RWPE2 (cell line): ENCODE measurements at regions not wholly inside any gene's neighbourhood (a gene's known extent, or its start where the extent isn't known, plus 50 kb on each side); places are given as distances from the start of the nearest gene placed in this dataset.
"Not testable (repeated sequence)": the region's sequence is repeated elsewhere in the genome, so short reads cannot be mapped to it uniquely, and the experiment has no call there.

ENCODE experiments used
- ATAC-seq: fragments of 200-7000 bp; cut with Tn5 transposase; 3 replicates; pipeline ENCODE4 v1.9.1; 2021; ENCODE audit warnings: low read depth
- DNase-seq: peaks from one replicate; pipeline ENCODE4 v3.0.0-alpha.2; 2020; ENCODE audit warnings: low spot score
- H3K27ac ChIP-seq: fragments of 450-650 bp; 2 replicates; pipeline ENCODE4 v1.5.1; 2017; ENCODE audit warnings: mild to moderate bottlenecking; ENCODE audit not compliant: poor library complexity, severe bottlenecking
- H3K27me3 ChIP-seq: fragments of 250-450 bp; sonication (Bioruptor Pico); 2 replicates; pipeline ENCODE4 v1.5.1; 2021; ENCODE audit warnings: mild to moderate bottlenecking, moderate library complexity; ENCODE audit not compliant: insufficient read depth, poor library complexity, severe bottlenecking
- H3K36me3 ChIP-seq: fragments of 250-450 bp; sonication (Bioruptor Pico); 2 replicates; pipeline ENCODE4 v1.5.1; 2020; ENCODE audit warnings: low read depth, mild to moderate bottlenecking, moderate library complexity
- H3K4me1 ChIP-seq: fragments of 250-450 bp; sonication (Bioruptor Pico); 2 replicates; pipeline ENCODE4 v1.5.1; 2021; ENCODE audit warnings: mild to moderate bottlenecking, moderate library complexity; ENCODE audit not compliant: insufficient read depth, poor library complexity, severe bottlenecking
- H3K4me3 ChIP-seq: fragments of 250-450 bp; sonication (Bioruptor Pico); 2 replicates; pipeline ENCODE4 v1.5.1; 2021; ENCODE audit warnings: mild to moderate bottlenecking, moderate library complexity; ENCODE audit not compliant: severe bottlenecking
- H3K9me3 ChIP-seq: fragments of 250-450 bp; sonication (Bioruptor Pico); 2 replicates; pipeline ENCODE4 v1.5.1; 2021; ENCODE audit warnings: mild to moderate bottlenecking, moderate library complexity; ENCODE audit not compliant: severe bottlenecking
- CTCF ChIP-seq: fragments of 450-650 bp; IDR thresholded peaks from one replicate; pipeline ENCODE4 v1.5.1; 2017; ENCODE audit warnings: mild to moderate bottlenecking, moderate library complexity; ENCODE audit not compliant: poor library complexity, severe bottlenecking

GRCh38 chr7:34227525-34227924 is 322.2 kb downstream of the BMPER start:
- H3K9me3 ChIP-seq = no peaks in the 10 kb centered on the region
- no peaks in the 10 kb centered on the region for H3K4me1 ChIP-seq
- TF ChIP-seq CTCF = no peak
- ATAC-seq (no peak), DNase-seq (no peak)
- H3K27ac ChIP-seq = no peak overlapping the region
- no peaks in the 10 kb centered on the region for H3K27me3 ChIP-seq
- H3K4me3 ChIP-seq = no peak overlapping the region
- H3K36me3 ChIP-seq = no peaks in the 10 kb centered on the region

- H3K27me3 ChIP-seq, H3K9me3 ChIP-seq, H3K27ac ChIP-seq, H3K4me3 ChIP-seq, H3K36me3 ChIP-seq, H3K4me1 ChIP-seq, ATAC-seq, DNase-seq: not testable (repeated sequence)
These were observed 329.8 kb downstream of the BMPER start for GRCh38 chr7:34235101-34235500.

GRCh38 chr7:34236057-34236456 is 330.7 kb downstream of the BMPER start:
- H3K9me3 ChIP-seq = no peaks in the 10 kb centered on the region
- DNase-seq (no peak), ATAC-seq (peak; percentile 56; the same call in 2 of the 3 replicates)
- no peak for TF ChIP-seq CTCF
- no peak overlapping the region for H3K27ac ChIP-seq
- H3K4me3 ChIP-seq = no peak overlapping the region
- H3K36me3 ChIP-seq = no peaks in the 10 kb centered on the region
- no peaks in the 10 kb centered on the region for H3K4me1 ChIP-seq
- no peaks in the 10 kb centered on the region for H3K27me3 ChIP-seq

- DNase-seq (no peak), ATAC-seq (no peak)
- Histone ChIP-seq H3K9me3 (no peaks in the 10 kb centered on the region), H3K4me1 (no peaks in the 10 kb centered on the region), H3K36me3 (no peaks in the 10 kb centered on the region), H3K4me3 (no peak overlapping the region), H3K27ac (no peak overlapping the region), H3K27me3 (no peaks in the 10 kb centered on the region)
- TF ChIP-seq CTCF = no peak
These were observed 331.6 kb downstream of the BMPER start for GRCh38 chr7:34236839-34237492.

GRCh38 chr7:34237493-34237849 is 332.1 kb downstream of the BMPER start:
- Histone ChIP-seq H3K36me3 (no peaks in the 10 kb centered on the region), H3K4me1 (no peaks in the 10 kb centered on the region), H3K9me3 (no peaks in the 10 kb centered on the region), H3K27ac (no peak overlapping the region), H3K27me3 (no peaks in the 10 kb centered on the region), H3K4me3 (no peak overlapping the region)
- no peak for TF ChIP-seq CTCF
- ATAC-seq = no peak
- no peak for DNase-seq
